ENCODE measurements at regions not wholly inside any gene's neighbourhood (a gene's known extent, or its start where the extent isn't known, plus 50 kb on each side); places are given as distances from the start of the nearest gene placed in this dataset.

DNA sequence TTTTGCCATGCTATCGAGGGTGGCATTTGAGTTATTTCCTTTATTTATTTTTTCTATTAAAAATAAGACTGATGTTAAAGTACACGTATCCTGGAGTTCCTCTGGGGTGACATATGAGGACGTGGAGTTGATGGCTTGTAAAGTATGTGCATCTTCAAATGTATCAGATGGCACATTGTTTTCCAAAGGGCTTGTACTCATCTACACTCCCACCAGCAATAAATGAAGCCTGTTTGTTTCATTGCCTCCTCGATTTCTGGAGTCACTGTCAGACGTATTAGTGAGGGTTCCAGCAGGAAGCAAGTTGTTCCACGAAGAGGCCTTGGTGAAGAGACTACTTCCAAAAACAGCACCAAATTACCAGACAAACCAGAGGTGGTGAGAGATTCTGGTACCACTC is 423.9 kb downstream of the NPHP4 start:
- DNase-seq (ENCODE audit: low read depth), result no peak

DNA sequence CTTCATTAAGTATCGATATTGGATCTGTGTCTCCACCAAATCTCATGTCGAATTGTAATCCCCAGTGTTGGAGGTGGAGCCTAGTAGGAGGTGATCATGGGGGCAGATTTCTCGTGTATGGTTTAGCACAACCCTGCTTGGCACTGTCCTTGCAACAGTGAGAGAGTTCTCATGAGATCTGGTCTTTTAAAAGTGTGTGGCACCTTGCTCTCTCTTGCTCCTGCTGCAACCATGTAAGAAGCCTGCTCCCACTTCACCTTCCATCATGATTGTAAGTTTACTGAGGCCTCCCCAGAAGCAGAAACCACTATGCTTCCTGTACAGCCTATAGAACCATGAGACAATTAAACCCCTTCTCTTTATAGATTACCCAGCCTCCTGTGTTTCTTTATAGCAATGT is 424.4 kb downstream of the NPHP4 start:
- no peak for DNase-seq (ENCODE audit: low read depth)

DNA sequence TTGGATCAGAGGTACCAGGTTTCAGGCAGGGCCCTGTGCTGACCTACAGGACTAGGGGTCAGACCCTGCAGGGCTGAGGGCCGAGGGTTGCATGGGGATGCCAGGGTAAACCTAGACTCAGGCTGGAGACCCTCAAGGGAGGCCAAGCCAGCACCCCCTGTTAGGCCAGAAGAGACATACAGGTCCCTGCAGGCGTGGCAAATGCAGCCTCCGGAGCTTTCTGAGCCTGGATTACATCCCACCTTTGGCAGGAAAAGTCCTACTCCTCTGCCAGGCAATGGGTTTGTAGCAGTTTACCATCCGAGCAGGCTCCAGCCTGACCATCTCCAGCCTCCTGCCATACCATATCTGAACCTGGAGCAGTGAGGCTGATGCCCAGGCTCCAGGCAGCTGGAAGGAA is 425.3 kb downstream of the NPHP4 start:
- DNase-seq (ENCODE audit: low read depth), result no peak

DNA sequence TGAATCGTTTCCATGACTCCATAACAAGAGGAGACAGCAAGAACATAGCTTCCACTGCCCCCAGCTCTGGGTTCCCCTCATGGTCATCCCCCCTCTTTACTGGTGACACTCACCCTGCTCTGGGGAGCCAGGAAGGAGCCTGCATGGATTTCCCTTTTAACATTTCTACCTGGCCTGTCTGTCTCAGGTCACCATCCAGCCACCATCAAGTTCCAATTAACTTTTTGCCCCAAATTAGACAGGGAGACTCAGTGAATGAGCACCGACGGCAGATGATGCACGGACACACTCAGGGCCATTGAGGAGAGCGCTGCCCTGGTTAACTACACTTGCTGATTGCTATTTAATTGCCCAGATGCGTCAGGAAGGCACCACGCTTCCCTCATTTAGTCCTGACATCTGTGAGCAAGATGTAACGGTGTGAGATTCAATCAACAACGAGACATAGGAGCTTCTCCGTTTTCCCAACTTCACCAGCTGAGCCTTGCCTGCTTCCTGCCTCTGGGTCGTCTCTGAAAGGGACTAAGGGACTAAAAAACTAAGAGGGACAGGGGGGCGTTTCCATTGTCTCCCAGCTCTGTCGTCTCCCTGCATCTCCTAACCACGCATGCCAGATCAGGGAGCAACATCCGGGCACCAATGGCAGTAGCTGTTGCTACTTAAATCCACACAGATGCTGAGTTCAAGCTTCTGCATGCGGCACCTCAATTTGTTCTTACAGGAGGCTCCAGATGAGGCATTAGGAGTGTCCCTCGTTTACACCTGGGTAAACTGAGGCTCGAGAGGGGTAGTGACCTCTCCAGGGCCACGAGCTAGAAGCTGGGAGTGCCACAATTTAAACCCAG is 426.7 kb downstream of the NPHP4 start:
- DNase-seq (ENCODE audit: low read depth), result no peak

DNA sequence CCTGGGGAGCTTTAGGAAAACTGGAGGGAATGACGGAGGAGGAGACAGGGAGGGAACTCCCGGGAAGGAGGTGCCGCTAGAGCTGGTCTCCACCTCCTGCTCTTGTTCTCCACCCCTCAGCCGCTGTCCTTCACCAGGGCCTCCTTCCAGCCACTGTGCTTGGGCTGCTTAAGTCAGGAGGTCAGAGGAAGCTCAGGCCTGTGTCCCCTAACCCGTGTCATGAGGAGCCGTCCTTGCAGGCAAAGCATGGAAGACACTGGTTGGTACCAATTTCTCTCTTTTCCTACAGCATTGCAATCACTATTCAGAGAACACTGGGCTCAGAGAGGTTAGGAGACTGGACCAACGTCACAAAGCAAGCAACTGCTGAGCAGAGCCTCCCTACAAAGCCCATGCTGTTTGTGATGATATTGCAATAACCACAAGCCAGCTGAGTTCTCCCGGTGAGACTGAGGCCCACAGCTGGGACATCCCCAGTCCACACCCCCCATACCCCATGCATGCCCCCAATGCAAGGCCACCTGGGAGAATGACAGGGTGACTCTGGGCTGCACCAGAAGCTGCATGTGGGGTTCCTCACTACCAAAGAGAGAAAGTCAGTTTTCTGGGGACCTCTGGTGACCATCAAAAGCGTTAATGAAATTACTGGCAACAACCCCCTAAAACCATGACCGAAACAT is 427.5 kb downstream of the NPHP4 start:
- DNase-seq (ENCODE audit: low read depth), result no peak

DNA sequence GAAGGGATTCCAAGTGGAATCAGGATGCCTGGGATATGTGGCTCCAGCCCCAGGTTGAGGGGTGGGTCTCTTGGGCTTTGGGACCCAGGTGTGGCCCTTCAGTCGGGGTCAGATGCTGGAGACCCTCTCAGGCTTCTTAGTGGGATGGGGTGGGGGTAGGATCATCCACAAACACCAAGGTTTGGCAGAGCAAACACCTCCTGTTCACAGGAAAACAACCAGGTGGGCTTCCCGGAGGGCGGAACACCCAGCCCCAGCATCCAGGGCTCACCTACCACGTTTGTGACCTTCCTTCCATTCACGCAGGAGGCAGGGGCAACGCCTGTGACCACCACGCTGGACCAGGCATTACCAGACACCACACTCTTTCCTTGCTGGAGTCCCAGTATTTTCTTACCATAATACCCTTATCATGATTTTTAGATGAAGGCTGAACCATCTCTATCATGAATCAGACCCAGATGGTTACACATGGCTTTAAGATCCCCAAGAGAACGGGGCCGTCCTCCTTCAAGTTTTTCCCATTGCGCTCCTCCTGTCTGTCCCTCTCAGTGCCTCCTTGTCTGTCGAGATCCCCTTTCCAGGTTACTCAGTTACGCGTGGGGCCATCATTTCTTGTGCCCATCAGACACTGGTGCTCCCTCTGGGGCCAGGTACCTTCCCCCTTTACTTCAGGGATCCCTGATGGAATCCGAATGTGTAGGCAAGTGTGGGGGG is 428.2 kb downstream of the NPHP4 start:
- no peak for DNase-seq (ENCODE audit: low read depth)

DNA sequence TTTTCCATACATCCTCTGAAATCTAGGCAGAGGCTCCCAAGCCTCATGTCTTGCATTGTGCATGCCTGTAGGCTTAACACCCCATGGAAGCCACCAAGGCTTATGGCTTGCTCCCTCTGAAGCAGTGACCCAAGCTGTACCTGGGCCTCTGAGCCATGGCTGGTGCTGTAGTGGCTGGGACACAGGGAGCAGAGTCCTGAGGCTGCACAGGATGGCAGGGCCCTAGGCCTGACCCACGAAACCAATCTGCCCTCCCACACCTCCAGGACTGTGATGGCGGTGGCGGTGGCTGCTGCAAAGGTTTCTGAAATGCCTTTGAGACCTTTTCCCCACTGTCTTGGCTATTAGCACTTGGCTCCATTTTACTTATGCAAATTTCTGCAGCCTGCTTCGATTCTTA is 429.5 kb downstream of the NPHP4 start:
- no peak for DNase-seq (ENCODE audit: low read depth)

DNA sequence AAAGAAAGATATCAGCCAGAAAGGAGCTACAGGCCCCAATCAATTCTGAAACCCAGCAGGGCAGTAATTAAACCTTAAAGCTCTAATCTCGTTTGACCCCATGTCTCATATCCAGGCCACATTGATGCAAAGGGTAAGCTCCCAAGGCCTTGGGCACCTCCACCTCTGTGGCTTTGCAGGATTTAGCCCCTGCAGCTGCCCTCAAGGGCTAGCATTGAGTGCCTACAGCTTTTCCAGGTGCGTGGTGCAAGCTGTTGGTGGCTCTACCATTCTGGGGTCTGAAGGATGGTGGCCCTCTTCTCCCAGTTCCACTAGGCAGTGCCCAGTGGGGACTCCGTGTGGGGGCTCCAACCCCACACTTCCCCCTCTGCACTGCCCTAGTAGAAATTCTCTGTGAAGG is 429.9 kb downstream of the NPHP4 start:
- DNase-seq (ENCODE audit: low read depth), result no peak

DNA sequence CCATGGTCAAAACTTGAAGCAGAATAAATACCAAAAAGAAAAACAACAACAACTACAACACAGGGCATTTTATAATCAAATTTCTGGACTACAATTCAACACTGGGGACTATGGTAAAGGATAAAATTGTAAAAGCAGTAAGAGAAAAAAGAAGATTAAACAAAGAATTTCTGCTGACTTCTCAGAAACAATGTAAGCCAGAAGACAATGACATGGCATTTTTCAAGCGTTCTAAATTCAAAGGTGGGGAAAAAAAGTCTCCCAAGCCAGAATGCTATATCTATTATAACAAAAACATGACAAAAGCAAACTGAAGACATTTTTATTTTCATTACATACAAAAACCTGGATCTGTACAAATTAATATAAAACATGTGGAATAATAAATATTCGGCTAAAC is 433.1 kb downstream of the NPHP4 start:
- DNase-seq (ENCODE audit: low read depth), result no peak

DNA sequence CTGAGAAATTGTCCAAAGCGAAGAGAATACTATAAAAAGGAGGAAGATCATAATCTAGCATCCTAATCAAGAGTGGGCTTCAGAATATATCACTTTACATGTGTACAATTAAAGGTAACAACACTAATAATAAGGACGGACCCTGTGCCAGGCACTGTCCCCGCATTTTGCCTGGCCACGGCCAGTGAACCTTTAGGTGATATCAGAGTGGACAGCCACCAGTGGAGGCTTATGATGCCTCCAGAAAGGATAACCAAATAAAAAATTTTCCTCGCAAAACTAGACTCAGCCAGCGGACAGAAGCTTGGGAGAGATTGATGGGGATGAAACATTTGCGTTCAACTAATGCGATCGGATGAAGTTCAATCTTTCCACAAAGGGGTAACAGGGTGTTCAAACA is 436.4 kb downstream of the NPHP4 start:
- no peak for DNase-seq (ENCODE audit: low read depth)

DNA sequence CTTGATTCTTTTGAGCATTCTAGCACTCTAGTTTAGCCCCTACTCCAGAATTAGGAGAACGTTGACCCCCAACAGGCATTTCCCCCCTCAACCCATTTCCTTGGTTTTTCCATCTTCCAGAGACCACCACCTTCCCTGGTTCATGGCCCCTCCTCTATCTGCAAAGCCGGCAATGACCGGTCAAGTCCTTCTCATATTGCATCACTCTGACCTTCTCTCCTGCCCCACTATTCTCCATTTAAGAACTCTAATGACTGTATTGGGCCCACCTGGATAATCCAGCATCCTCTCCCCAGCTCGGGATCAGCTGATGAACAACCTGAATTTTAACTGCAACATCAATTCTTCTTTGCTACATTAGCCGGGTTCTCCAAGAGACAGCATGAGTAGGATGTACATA is 437.4 kb downstream of the NPHP4 start:
- no peak for DNase-seq (ENCODE audit: low read depth)

DNA sequence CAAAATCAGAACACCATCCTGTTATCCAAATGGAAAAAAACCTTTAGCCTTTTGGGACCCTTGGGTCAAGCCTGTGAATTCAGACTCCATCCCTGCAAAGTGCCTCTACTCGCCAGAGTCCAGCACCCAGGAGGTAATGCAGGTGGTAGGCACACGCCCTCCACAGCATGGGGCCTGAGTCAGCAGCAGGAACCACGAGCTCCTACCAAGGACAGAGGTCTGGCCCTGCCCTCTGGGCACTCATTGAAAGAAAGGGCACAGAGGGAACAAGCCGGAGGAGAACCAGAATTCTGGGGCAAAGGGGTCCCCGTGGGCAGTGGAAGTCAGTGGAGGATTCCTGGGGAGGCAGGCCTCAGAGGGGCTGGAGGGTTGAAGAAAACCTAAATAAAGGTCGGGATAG is 438.1 kb downstream of the NPHP4 start:
- DNase-seq (ENCODE audit: low read depth), result no peak

DNA sequence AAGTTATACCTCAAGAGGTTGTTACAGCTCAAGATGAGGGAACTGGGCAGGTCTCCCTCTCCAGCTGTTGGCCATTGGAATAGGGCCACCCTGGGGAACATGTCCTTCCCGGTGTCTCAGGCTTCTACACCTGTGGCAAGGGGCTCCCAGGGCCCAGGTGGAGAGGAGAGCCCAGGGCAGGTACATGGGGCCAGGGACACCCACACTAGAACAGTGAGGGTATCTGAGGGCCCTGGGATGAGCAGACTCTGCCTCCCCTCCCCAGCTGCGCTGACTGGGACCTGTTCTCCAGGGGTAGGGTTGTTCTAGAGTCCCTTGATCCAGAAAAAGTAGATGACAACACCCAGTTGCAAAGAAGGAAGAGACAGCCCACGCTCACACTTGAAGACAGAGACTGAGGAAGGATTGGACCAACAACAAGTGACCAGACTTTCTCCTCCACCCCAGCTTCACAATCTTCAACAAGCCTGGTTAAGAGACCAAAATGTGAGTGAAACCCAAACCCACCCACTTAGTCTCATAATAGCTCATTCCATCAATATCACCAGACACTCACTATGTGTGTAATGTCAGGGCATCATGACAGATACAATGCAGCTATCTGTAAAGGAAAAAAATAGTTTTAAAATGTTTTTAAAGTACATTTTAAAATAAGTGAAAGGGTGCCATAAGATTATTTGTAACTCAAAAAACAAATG is 439.3 kb downstream of the NPHP4 start:
- no peak for DNase-seq (ENCODE audit: low read depth)

DNA sequence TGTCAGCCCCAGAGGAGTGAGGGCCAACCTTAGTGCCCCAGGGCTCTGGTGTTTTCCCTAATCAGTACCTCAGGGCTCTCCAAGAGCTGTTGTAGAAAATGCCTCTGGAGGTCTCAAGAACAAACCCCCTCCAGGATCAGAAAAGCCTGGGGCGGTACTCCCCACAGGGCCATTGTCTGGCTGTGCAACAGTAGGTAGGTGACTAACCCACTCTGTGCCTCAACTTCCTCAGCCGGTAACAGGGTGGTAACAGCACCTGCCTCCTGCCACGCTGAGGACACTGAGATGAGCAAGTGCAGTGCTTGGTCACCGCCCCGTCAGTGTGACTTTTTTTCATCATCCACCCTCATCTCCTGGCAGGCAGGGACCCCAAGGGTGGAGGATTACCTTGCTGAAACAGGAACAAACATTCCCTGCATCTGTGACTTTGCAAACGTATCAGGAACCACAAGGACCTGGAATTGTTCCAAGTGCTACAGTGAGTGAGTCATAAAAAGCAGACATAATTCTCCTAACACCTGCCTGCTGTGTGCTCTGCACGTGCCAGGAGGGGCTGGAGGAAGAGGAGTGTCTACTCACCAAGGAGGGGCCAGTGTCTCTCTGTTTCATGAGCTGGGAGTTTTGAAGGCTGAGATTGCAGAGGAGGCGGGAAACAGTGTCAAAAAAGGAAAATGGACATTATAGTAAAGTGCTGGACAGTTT is 440.8 kb downstream of the NPHP4 start:
- DNase-seq (ENCODE audit: low read depth), result no peak

DNA sequence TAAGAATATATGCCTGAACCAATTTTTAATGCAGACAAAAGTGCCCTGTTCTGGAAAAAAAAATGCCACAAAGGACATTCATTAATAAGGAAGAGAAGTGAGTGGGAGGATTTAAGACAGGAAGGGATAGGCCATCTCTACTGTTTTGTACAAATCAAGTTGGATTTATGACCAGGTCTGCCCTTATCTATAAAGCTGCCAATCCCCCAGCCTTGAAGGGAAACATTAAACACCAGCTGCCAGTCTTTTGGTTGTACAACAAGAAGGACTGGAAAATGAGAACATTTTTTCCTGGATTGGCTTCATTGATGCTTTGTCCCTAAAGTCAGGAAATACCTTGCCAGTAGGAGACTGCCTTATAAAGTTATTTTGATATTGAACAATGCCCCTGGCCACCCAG is 444.0 kb downstream of the NPHP4 start:
- DNase-seq (ENCODE audit: low read depth), result no peak

DNA sequence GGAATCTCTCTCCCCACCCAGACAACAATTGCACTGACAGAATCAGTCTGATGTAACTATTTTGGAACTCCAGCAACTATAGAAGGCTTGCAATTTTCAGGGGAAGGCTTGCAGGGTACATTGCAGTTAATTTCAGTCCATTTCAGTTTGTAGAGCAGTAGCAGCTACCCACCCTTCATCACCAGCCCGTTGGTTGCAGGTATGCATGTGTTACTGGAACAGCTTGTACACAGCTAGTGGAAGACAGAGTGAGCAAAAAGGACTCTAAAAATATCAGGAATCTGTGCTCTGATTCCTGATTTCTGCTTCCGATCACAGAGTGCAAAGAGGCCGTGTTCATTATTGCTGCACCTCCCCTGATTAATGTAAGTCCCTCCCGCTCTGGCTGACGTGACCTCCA is 449.0 kb downstream of the NPHP4 start:
- no peak for DNase-seq (ENCODE audit: low read depth)

DNA sequence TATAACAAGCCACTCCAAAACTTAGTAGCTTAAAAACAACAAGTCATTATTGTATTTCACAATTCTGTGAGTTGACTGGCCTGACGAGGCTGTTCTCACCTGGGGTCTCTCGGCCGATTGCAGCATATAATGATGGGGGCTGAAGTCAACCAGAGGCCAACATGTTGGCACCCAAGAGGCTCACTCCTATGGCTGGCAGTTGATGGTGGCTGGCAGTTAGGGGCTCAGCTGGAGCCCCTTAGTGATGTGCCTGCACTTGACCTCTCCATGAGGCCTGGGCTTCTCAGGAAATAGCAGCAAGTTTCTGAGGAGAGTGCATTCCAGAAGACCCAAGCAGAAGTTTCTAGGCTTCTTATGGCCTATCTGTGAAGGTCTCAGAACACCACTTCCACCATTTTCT is 459.4 kb downstream of the NPHP4 start:
- DNase-seq (ENCODE audit: low read depth), result no peak

DNA sequence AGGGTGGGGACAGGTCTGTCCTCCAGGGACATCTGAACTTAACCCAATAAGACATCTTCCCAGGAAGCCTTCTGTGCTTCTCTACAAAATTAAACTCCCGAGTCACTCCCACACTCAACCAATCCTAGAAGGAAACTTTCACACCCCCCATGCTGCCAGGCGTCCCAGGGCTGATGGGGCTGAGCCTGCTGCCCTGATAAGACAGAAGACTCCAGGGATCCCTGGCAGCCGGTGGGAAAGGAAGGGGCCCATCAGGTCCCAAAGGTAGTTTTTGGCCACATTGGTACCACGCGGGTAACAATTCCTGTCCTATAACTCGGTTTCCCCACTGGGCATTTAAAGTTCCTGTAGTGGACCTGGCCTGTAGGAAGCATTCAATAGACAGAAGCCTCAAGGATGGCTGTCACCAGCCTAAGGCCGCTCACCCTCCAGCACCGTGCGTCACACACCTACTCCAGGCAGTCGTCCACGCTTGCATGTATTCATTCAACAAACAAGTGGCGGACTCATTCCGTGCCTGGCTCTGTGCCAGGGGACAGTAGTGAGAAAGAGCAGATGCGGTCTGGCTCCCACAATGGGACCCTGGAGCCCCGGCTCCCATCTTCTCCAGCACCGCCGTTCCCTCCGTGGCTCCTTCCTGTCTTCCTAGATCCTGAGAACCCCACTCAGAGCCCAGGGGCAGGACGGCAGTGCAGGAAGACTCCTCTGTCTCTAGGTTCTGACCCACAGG is 465.2 kb downstream of the NPHP4 start:
- no peak for DNase-seq (ENCODE audit: low read depth)

DNA sequence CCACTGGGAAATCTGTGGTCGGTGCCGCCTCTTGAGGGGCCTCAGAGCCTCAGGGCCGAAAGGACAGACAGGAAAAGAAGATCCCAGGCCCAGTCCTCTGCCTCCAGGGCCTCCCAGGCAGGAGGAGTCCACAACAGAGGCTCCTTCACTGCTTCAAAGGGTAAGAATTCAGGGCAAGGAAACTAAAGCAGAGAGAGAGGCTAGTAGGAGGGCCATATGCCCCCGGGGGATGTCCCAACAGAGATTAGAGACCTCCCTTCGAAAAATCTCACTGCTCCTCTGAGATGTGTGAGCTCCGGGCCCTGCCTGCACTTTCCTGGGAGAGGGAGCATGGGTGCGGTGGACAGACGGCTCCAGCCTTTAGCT is 465.9 kb downstream of the NPHP4 start:
- no peak for DNase-seq (ENCODE audit: low read depth)

DNA sequence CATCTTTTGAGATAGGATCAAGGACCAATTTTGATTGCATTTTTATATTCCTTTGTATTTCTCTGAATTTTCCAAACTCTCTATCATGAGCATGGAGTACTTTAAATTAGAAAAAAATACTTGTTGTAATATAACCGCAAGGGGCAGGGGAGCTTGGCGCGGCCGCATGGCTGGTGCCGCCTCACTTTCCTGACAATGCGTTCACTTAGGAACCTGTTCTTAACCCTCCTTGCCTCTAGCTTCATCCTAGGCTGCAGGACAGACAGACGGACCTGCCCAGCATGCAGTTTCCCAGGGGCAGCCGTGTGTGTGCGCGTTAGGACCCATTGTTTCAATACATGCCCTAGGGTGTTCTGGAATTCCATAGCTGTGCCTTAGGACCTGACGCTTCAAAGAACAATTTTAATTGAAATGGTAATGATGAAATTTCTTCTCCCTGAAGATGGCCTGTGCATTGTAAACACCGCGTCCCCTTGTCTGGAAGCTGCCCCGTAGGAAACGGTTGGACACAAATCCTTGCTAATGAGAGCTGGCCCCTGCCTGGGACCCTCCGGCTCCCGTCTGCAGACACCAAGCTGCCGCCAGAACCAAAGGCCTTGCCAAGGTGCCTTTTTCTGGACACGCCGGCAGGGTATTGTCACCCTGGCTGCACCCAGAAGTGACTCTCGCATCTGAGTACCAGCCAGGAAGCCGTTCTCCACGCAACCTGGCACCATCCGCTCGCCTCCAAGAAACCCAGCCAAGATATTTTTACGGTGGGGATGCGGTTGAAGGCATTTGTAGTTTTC is 466.4 kb downstream of the NPHP4 start:
- no peak for DNase-seq (ENCODE audit: low read depth)
